Activated CD8-positive, alpha-beta memory T cell treated with anti-CD3 and anti-CD28 coated beads for 36 hours (primary cell): ENCODE measurements at regions not wholly inside any gene's neighbourhood (a gene's known extent, or its start where the extent isn't known, plus 50 kb on each side); places are given as distances from the start of the nearest gene placed in this dataset.
"Not testable (repeated sequence)": the region's sequence is repeated elsewhere in the genome, so short reads cannot be mapped to it uniquely, and the experiment has no call there.

Experiments used
- CTCF ChIA-PET: fragments of 350-600 bp; sonication (Branson Sonifier 250); formaldehyde crosslinking; loops from one replicate; lab custom pipeline; 2021; ENCODE audit warnings: antibody characterized with exemption; lab: Charles Lee
- POLR2A ChIA-PET: fragments of 350-600 bp; sonication (Branson Sonifier 250); formaldehyde crosslinking; loops from one replicate; lab custom pipeline; 2021; ENCODE audit warnings: antibody characterized with exemption; lab: Charles Lee

GRCh38 chr17:34757611-34758010, 178.2 kb downstream of the TMEM132E start:
- ChIA-PET CTCF (no interaction called here), POLR2A (no interaction called here)

DNA sequence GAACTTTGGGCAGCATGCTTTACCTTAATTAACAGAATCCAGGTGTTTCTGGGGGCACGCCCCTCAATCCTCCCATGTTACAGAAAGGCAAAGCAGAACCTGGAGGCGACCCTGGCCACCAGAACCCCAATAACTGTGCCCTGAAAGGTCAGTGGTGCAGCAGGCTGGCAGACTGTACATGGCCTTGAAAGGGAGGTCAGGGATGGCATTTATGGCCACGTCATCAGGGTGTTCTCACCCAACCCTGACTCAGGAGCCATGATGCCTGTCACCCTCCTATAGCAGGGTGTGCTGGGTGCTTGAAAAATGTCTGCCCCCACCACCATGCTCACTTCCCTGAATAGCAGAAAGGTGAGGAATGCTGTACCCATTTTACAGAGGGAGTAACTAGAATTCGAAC, 177.7 kb downstream of the TMEM132E start:
- POLR2A ChIA-PET: no interaction called here
- CTCF ChIA-PET: no interaction called here

DNA sequence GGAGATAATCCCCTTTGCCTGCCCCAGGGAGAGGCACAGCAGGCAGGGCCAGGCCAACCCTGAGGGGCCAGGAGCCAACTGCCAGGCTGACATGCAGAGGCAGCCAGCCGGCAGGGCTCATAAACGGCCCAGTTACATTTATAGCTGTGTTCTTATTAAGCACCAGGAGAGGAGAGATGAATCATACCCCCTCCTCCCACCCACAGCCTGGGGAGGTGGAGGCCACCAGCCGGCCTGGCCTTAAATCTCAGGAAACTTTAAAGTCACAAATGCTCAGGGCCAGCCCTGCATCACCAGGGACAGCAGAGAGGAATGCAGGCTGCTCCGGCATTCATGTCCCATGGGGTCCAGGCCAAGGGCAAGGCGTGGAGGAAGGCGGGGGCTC, 177.2 kb downstream of the TMEM132E start:
- ChIA-PET CTCF (no interaction called here), POLR2A (no interaction called here)

DNA sequence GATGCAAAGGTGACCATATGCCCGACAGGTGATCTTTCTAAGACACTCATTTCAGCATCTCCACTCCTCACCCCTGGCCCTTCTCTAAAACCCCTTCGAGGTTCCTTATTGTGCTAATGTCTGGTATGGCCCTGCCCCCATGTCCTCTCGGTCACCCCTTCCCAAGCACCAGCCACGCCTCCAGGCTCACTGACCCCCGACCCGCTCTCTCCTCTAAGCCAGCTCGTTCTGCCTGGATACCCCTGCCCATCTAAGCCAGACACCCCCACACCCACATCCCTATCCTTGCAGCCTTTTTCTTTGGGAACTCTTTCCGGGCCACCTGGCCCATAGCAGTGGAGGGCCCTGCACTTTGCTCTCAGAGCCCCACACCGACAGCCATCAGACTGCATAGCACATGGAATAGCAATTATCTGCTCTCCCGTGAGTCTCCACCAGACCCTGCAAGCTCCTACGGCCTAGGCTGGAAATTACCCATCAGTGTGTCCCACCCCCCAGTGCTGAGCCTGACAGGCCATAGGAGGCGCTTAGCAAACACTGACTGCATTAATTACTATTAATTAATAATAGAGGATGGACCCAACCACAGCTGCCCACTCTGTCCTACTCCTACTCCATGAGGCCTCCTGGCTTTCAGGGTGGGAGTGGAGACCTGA, 176.7 kb downstream of the TMEM132E start:
- POLR2A ChIA-PET: no interaction called here

DNA sequence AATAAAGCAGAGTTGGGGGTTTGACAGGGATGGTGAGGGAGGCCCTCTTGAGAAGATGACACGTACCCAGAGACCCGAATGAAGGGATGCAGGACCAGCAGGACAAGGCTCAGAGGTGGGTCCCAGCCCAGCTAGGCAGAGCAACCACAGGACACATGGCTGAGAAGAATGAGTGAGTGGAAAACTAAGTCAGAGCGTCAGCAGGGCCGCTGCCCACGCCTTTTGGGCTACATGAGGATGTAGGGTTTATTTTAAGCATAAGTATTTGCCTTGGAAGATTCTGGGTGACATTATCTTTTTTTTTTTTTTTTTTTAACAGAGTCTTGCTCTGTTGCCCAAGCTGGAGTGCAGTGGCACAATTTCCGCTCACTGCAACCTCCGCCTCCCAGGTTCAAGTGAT, 176.0 kb downstream of the TMEM132E start:
- POLR2A ChIA-PET: no interaction called here
- CTCF ChIA-PET: no interaction called here

More for the DNA sequence above, 176.7 kb downstream of the TMEM132E start:
- CTCF ChIA-PET: no interaction called here

DNA sequence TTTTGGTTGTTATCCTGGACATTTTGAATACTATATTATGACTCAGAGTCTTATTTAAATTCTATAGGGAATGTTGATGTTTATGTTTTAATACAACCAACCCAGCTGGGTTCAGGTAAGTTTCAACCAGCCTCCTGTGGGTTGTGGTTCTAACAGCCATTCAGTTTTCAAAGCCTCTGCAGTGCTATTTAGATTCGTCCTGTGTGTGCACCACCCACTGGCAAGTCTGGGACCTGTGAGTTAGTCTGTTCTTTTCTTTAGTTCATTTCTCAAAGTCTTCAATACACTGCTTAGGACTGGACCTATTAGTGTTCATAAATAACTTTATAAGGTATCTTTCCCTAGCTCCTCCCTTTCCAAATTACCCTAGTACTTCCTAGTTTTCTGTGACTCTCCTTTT, 170.6 kb downstream of the TMEM132E start:
- ChIA-PET POLR2A (no interaction called here), CTCF (no interaction called here)

- ChIA-PET CTCF (no interaction called here), POLR2A (no interaction called here)
Measured at GRCh38 chr17:34741967-34742366, 162.6 kb downstream of the TMEM132E start.

DNA sequence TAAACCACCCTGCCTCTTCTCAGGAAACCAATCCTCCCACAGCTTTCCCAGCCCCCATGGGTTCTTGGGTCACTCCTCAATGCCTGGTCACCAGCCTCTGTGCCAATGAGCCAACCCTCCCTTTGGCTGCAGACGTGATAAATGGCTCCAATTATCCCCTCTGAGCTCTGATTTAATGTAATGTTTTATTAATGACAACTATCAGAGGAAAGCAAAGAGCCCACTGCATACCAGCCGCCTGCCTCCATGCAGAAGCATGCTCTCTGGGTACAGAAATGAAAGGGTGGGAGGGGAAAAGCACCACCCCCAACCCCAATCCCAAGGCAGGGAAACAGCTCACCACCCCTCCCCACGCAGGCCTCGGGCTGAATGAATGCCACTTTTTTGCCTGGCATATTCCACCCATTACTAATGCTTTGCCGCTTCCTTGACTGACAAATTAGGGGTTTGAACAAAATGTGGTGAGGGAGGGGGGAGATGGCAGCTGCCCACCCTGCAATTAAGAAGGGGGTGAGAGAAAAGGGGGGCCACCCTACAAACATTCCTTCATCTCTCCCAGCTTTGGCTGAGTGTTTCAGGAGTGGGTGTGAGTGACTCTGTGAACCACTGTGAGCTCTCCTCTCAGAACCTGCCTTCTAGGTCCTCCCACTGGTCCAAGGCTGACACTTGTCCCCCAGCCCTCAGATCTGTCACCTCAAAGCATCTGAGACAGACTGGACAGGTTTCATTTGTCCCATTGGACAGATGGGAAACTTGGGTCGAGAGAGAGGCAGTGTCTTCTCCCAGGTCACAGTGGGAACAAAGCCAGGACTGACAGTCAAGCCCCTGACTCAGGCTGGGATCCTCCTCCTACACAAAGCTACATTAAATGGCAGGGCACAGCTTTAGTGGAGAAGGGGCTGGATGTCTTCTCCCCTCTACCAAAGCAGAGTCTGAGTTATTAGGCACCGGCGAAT, 161.5 kb downstream of the TMEM132E start:
- CTCF ChIA-PET: no interaction called here
- POLR2A ChIA-PET: no interaction called here

DNA sequence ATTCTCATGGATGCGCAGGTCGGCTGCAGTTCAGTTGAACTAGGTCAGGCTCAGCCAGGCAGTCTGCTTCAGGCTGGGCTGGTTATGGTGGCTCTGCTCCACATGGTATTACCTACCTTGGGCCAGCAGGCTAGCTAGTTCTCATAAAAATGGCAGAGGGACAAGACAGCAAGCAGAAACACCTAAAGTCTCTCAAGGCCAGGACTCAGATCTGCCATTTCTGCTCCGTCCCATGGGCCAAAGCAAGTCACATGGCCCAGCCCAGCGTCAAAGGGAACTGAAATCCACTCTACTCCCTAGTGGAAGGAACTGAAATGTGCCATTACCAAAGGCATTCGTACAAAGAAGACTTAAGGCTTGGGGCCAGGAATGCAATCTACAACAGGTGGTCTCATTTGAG, 160.0 kb downstream of the TMEM132E start:
- CTCF ChIA-PET: no interaction called here
- POLR2A ChIA-PET: no interaction called here

DNA sequence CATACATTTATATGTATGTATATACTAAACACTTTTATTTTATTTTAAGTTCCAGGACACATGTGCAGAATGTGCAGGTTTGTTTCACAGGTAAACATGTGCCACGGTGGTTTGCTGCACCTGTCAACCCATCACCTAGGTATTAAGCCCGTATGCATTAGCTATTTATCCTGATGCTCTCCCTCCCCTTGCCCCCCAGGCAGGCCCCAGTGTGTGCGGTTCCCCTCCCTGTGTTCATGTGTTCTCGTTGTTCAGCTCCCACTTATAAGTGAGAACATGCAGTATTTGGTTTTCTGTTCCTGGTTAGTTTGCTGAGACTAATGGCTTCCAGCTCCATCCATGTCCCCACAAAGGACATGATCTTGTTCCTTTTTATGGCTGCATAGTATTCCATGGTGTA, 158.3 kb downstream of the TMEM132E start:
- POLR2A ChIA-PET, CTCF ChIA-PET: not testable (repeated sequence)

DNA sequence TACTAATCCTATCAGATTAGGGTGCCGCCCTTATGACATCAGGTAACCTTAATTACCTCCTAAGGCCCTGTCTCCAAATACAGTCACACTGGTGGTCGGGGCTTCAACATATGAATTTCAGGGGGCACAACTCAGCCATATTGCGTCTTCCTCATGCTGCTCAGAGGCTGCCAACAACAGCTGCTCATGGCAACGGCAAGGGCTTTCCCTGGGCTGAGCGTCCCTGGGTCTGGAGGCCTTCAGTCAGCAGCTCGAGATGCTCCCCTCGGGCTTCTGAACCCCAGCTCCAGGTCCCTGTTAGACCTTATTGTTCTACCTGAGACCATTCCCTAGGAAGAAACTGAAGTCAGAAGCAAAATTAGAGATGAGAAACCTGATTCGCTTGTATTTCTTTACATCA, 157.2 kb downstream of the TMEM132E start:
- CTCF ChIA-PET: no interaction called here
- POLR2A ChIA-PET: no interaction called here

- CTCF ChIA-PET: no interaction called here
- POLR2A ChIA-PET: no interaction called here
Measured at GRCh38 chr17:34733333-34733732, 154.0 kb downstream of the TMEM132E start.

DNA sequence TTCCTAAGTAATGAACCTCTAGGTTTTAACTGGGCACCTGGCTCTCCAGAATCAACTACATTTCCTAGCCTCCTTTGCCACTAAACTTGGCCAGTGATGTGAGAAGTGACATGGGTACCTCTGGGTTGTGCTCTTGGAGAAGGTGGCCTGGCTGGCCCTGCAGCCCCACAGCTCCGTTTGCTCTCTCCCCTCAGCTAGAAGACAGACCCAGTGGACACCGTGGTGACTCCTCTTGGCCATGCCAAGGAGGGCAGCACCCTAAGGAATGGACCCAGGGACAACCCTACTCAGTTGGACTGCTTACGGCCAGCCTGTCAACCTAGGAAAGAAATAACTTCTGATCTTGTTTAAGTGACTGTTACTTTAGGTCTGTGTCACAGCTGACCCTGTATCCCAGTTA, 151.4 kb downstream of the TMEM132E start:
- CTCF ChIA-PET: interaction anchor here (1.0 kb wide), 1 partner anchor 28 kb away, joined by 3 read pairs; no protein-coding TSS in a partner anchor

GRCh38 chr17:34728771-34729310, 149.5 kb downstream of the TMEM132E start:
- CTCF ChIA-PET: no interaction called here
- POLR2A ChIA-PET: no interaction called here

More for the DNA sequence above, 151.4 kb downstream of the TMEM132E start:
- POLR2A ChIA-PET: no interaction called here

- CTCF ChIA-PET: no interaction called here
- POLR2A ChIA-PET: no interaction called here
Measured at GRCh38 chr17:34727601-34728000, 148.2 kb downstream of the TMEM132E start.

DNA sequence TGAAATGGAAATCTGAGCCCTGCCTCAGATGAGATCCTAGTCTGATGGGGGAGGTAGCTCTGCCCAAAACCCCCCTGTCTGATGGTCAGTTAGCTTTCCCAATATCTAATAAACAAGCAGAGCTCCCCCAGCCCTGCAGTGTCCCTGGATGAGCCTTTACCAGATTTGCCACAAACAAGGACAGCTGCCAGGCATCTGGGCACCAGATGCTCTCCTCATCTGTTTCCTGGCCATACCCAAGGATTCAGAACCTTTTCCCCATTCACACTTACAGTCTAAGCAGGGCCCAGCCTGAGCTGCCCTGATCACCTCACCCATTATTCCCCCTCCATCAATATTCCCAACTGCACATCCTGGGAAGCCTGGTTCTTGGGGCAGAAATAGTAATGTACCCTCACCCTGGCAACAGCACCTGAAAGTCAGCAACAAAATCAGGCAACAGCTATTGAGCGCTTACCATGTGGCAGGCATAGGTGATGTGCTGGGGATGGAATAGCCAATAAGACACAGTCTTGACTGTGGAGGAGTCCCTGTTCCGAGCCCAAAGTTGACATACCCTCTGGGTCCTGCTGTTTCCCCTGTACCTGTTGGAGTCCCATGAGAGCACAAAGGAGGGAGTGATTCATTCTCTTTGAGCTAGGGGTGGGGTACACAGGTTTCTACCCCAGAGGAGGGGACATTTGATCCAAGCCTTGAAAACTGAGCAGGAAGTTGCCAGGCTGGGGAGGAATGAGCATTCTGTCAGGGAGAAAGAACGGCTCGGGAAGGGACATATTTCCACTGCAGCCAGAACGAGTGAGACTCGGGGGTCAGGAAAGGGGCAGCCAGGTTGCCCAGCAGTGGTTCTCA, 147.4 kb downstream of the TMEM132E start:
- POLR2A ChIA-PET: no interaction called here
- CTCF ChIA-PET: interaction anchor here (0.6 kb wide), 1 partner anchor 954 kb away, joined by 3 read pairs; no protein-coding TSS in a partner anchor

DNA sequence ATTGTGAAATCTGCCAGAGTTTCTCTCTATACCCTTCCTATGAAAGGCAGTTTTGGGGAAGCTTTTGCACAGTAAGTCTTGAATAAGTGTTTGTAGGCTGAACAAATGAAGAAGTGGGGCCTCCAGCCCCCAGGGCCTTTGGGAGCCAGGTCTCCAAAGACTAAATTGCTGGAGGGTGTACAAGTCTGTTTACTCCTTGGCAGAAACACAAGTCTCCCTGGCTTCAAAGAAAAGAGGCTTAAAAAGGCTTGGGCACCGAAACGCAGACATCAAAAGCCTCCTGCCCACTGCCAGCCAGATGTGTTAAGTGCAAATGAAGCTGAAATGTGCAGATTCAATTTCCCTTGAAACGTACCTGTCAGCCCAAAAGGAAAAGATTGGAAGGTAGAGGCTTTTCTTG, 146.3 kb downstream of the TMEM132E start:
- POLR2A ChIA-PET: no interaction called here
- CTCF ChIA-PET: no interaction called here

DNA sequence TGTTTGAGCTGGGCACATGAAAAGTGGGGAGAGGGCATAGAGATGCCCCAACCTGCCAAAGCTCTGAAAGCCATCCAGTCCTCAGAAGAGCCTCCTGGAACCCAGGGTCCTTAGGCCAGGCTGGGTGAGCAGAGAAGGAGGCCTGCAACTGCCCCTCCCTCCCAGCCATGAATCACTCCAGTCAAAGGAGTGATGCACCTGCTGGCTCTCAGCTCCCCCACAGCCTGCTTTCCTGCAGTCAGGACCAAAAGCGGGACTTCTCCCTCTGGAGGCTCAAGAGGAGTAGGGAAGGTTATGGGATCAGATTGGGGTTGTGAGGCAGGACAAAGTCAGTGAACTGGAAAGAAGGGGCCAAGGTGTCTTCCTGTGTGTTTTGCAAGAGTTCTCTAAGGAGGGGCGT, 145.6 kb downstream of the TMEM132E start:
- POLR2A ChIA-PET: no interaction called here
- CTCF ChIA-PET: no interaction called here

GRCh38 chr17:34723875-34724274, 144.5 kb downstream of the TMEM132E start:
- POLR2A ChIA-PET: no interaction called here
- CTCF ChIA-PET: no interaction called here

DNA sequence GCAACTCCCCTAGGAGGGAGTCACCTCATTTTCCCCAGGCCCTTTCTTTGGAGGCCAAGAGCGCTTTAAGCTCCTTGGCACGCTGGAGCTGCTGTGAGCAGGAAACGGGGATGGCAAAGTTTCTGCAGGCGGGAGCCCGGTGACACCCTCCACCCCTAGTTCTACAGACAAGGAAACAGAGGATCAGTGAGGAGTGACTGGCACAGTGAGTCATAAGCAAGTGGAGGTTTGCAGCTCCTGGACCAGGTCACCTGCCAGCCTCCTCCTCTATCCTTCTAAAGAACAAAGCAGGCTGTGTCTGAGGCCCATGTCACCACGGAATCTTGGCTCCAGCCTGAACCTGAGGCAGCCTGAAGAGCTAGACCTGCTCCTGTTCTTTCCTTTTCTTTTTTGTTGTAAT, 141.9 kb downstream of the TMEM132E start:
- ChIA-PET CTCF (no interaction called here), POLR2A (no interaction called here)
